ENCODE measurements at regions not wholly inside any gene's neighbourhood (a gene's known extent, or its start where the extent isn't known, plus 50 kb on each side); places are given as distances from the start of the nearest gene placed in this dataset.

DNA sequence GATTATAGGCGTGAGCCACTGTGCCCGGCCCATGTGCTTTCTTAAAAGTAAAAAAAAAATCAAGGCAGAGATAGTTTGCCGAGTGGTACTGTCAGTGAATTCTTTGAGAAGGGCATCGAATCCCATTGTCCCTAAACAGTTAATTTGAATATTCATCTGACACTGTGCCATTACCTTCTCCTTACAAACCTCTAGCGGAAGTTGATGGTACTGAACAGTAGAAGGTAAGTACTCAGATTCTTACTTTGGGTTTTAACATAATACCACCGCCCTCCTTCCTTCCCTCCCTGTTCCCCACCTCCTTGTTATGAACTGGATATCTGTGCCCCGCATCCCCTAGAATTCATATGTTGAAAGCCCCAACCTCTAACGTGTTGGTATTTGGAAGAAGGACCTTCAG, 58.2 kb upstream of the CLMP start:
- DNase-seq: no peak

DNA sequence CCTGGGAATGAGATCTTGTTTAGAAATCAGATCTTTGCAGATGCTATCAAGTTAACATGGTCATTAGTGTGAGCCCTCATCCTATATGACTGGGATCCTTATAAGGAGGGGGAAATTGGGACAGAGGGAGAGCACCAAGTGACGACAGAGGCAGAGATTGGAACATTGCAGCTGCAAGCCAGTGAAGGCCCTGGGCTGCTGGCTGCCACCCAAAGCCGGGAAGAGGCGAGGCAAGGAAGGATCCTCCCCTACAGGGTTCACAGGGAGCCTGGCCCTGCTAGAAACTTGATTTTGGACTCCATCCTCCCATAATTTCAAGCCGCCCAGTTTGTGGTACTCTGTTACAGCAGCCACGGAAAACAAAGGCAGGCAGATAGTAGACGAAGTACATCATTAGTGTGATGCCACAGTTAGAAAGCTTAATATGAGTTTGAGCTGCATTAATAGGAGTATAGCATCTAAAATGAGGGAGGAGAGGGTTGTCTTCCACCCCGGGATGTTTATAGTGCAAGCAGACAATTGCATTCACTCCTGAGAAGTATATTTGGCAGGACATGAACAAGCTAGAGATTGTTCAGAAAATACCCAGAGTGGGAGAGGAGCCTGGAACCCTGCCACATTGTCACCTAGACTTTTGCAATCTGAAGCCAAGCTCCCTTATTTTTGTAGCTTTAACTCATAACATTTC, 56.8 kb upstream of the CLMP start:
- DNase-seq: no peak

DNA sequence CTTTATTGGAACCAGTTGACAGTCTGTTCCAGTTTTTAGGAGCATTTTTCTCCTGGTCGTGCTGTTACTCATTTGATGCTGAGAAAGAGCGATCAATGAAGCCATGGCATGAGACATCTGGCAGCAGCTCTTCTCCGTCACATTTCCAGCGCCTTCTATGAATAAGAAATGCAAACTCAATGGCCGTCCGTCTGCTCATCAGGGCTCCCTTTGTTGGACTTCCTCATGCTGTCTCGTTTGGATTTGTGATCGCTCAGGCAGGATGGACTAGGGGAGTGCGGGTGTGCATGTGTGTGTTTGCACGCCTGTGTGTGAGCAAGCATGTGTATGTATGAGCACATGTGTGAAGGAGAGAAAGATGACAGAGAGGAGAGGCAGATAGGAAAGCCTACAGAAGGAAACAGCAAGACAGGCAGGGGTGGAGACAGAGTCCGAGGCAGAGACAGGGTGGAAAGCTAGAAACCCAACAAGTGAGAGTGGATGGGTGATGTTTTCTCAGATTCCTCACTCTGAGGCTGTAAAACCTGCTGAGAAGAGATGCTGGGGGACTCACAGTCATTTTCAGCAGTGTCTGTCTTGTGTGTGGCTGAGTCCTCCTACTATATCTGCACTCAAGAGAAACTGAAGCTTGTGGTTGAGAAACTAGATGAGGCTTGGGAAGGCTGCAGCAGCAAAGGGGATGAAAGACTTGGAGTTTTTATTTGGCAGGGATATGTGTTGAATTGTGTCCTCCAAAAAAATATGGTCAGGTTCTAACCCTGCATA, 56.0 kb upstream of the CLMP start:
- DNase-seq: no peak

DNA sequence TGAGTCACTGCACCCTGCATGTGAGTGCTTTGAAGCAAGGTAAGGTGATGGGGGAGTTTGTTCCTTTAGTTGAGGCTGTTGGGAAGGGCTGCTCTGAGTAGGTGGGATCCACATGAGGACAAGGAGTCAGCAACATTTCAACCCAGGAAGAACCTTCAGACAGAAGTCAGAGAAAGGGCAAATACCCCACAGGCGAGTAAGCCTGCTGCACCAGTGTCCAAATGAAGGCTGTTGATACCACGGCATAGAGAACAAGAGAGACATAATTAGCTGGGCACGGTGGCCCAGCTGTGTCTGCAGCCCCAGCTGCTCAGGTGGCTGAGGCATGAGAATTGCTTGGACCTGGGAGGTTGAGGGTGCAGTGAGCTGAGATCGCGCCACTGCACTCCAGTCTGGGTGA, 54.3 kb upstream of the CLMP start:
- no peak for DNase-seq

DNA sequence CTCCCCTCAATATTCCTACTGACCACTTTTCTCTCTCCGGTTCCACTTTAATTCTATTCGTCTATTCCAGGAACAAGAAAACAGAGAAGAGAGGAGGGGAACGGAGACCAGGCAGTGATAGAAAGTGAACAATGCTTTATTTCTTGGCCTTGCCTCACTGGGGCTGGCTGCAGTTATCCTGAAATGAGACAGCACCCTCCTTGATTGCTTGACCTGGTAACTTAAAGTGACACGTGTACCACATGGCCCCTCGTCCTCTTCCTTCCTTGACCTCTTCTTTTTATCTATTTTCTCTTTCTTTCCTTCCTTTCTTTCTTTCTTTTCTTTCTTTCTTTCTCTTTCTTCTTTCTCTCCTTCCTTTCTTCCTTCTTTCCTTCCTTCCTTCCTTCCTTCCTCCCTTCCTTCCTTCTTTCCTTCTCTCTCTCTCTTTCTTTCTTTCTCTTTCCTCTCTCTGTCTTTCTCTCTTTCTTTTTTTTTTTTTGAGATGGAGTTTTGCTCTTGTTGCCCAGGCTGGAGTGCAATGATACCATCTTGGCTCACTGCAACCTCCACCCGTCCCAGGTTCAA, 52.8 kb upstream of the CLMP start:
- no peak for DNase-seq

DNA sequence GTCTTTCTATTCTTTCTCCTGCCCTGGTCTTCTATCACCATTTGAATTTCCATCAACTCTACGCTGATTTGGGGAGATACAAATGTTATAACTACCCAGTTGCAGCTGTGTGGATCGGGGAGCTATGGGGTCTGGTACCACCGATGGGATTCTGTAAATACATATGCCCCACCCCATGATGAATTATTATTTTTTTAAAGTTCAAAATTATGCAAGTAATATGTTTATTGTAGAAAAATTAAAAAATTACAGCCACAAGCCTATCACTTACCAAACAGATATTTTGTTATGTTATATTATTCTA, 52.4 kb upstream of the CLMP start:
- DNase-seq: no peak

DNA sequence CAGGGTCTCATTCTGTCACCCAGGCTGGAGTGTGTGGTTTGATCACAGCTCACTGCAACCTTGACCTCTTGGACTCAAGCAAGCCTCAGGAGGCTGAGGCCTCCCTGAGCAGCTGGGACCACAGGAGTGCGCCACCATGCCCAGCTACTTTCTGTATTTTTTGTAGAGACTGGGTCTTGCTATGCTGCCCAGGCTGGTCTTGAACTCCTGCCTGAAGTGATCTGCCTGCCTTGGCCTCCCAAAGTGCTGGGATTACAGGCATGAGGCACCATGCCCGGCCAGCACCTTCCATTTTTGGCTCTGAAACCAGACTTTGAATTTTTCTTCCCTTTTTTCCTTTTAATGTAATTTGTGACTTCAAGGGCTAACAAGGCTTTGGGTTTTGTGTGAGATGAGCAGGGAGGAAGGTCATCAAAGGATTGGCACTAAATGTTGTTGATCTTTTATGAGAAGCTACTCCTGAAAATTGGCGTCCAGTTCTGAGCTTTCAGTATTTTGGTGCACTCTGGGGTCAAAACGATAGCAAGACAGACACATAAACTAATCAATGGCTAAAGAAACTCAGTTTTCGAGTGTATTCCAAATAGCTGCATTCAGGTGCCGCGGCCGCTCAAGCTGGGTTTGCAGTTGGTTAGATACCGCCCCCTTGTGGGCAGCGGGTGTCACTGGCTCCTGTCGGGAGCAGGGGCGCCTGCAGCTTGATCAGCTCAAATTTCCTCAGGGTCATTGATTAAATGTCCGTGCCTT, 51.9 kb upstream of the CLMP start:
- peak; percentile 68 to 76 for DNase-seq

DNA sequence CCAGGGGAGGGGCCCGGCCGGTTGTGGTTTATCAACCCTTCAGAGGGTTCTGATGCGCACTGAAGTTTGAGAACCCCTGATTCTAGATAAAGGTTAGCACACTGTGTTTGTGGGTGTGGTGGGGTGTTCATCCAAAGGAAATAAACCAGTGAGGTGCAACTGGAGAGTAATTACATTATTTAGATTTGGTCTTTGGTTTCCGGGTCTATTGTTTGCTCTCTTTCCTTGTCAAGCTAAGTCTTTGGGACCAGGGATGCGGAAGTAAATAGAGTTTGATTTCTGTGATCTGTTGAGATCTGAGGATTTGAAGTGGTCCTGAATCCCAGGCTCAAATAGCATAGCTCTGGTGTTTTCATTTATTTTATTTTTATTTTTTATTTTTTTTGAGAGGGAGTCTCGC, 50.5 kb upstream of the CLMP start:
- DNase-seq: no peak
